Fibroblast of the aortic adventitia (primary cell): ENCODE measurements at regions not wholly inside any gene's neighbourhood (a gene's known extent, or its start where the extent isn't known, plus 50 kb on each side); places are given as distances from the start of the nearest gene placed in this dataset.

Experiments used
- DNase-seq: peaks from one replicate; pipeline ENCODE4 v3.0.0-alpha.2; 2010; ENCODE audit warnings: low read depth
- H3K4me3 ChIP-seq: 2 replicates; pipeline ENCODE4 v1.5.1; 2011; ENCODE audit warnings: low read depth, mild to moderate bottlenecking, control low read depth, low read length, moderate library complexity
- CTCF ChIP-seq: IDR thresholded peaks from 2 replicates; pipeline ENCODE4 v1.5.1; 2011; ENCODE audit warnings: mild to moderate bottlenecking, low read length, control low read depth, inconsistent platforms; ENCODE audit not compliant: insufficient read depth

- TF ChIP-seq CTCF: no peak
- H3K4me3 ChIP-seq: no peak overlapping the region
- no peak for DNase-seq
Measured at GRCh38 chr16:63069047-63069446, 1032.8 kb upstream of the CDH8 start.

DNA sequence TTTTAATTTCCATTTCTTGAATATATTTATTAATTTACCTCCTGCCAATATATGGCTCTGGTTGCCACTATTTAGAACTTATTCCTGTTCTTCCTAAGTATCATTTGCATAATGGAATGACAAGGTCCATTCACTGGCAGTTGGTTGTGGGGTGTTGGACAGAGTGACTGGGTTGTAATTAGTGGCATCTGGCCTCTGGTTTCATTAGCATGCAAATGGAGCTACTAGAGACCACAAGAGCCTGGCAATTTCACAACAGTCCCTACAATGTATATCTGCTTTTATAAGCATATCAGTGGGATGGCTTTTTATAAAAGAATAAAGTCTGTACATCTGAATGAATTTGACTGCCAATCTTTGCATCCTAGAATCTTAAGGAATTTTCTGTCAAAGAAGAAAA, 1030.9 kb upstream of the CDH8 start:
- DNase-seq: no peak
- no peak overlapping the region for H3K4me3 ChIP-seq
- TF ChIP-seq CTCF: no peak

DNA sequence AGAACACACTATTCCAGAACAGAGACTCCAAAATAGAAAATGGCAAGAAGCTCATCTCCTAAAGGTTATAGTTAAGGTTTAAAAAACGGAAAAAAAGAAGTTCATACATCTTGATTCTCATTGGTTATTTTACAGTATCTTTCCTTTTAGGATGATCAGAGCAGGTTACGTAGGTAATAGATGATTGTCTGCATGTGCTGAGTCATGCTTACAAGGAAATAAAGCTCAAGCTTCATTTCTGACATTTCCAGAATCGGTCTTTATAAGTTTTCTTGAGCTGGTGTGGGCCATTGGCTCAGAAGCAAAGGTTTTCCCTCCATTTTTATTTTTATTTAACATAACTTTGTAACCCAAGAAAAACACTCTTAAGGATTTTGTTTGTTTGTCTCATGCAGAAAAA, 1030.3 kb upstream of the CDH8 start:
- TF ChIP-seq CTCF: no peak

GRCh38 chr16:63061319-63061718, 1025.1 kb upstream of the CDH8 start:
- no peak for TF ChIP-seq CTCF
- no peak for DNase-seq
- no peak overlapping the region for H3K4me3 ChIP-seq

More for the DNA sequence above, 1030.3 kb upstream of the CDH8 start:
- H3K4me3 ChIP-seq: no peak overlapping the region
- no peak for DNase-seq

DNA sequence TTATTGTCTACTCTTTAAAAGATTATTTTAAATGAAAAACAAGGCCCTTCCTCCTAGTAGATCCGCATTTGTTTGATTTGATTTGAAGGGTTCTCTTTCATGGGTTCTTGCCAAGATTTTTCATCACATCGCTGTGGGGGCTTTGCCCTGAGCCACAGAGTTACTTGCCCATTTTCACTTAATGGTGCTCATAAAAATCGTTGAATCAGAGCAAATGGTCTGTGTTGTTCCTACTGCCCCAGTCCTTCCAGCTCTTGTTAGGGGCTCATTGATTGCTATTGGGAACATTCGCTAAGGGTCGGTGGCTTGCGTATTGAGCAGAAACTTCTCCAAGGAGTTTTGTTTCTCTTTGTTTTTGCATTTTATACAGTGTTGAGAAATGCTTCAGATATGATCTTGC, 1023.4 kb upstream of the CDH8 start:
- H3K4me3 ChIP-seq: no peak overlapping the region
- DNase-seq: no peak
- no peak for TF ChIP-seq CTCF

- DNase-seq: no peak
Measured at GRCh38 chr16:63057341-63057740, 1021.1 kb upstream of the CDH8 start.

More at GRCh38 chr16:63057341-63057740, 1021.1 kb upstream of the CDH8 start:
- H3K4me3 ChIP-seq: no peak overlapping the region
- no peak for TF ChIP-seq CTCF
